SU-DHL-6 (cell line): ENCODE measurements at regions not wholly inside any gene's neighbourhood (a gene's known extent, or its start where the extent isn't known, plus 50 kb on each side); places are given as distances from the start of the nearest gene placed in this dataset.

Experiments
- H2AFZ ChIP-seq: fragments of 200-600 bp; sonication (generic); 2 replicates; pipeline ENCODE4 v1.6.1; 2014; ENCODE audit warnings: low read depth, mild to moderate bottlenecking, moderate library complexity, mixed read lengths, antibody characterized with exemption, low read length; ENCODE audit not compliant: severe bottlenecking
- H3F3A ChIP-seq: fragments of 200-600 bp; shearing (Covaris generic); 2 replicates; pipeline ENCODE4 v1.6.0; 2016; ENCODE audit warnings: antibody characterized with exemption, mild to moderate bottlenecking; ENCODE audit not compliant: insufficient read depth
- H3K27ac ChIP-seq: fragments of 200-600 bp; sonication (generic); 2 replicates; pipeline ENCODE4 v1.5.1; 2016; ENCODE audit warnings: low read depth, mild to moderate bottlenecking, low read length, moderate library complexity, mixed read lengths
- H3K27me3 ChIP-seq: fragments of 200-600 bp; sonication (generic), shearing (Covaris generic); 2 replicates; pipeline ENCODE4 v1.6.0; 2014; ENCODE audit warnings: mild to moderate bottlenecking, low read length
- H3K36me3 ChIP-seq: fragments of 200-600 bp; sonication (generic); 2 replicates; pipeline ENCODE4 v1.6.1; 2014; ENCODE audit warnings: mild to moderate bottlenecking, low read length, mixed read lengths
- H3K4me2 ChIP-seq: fragments of 300-600, 200-600 bp; shearing (Covaris generic), sonication (generic); 2 replicates; pipeline ENCODE4 v1.6.0; 2014; ENCODE audit warnings: low read length, low read depth, mild to moderate bottlenecking; ENCODE audit not compliant: poor library complexity, severe bottlenecking
- H3K4me3 ChIP-seq: fragments of 200-600 bp; sonication (generic); 2 replicates; pipeline ENCODE4 v1.5.1; 2014; ENCODE audit warnings: antibody characterized with exemption, low read length, mild to moderate bottlenecking, mixed read lengths; ENCODE audit not compliant: insufficient read depth, poor library complexity, severe bottlenecking
- H3K79me2 ChIP-seq: fragments of 200-600 bp; sonication (generic); 2 replicates; pipeline ENCODE4 v1.6.1; 2014; ENCODE audit warnings: mild to moderate bottlenecking, low read length, moderate library complexity; ENCODE audit not compliant: insufficient read depth
- H3K9ac ChIP-seq: fragments of 200-600 bp; sonication (generic); 2 replicates; pipeline ENCODE4 v1.7.0; 2014; ENCODE audit warnings: mild to moderate bottlenecking, low read length
- H3K9me2 ChIP-seq: fragments of 200-600 bp; sonication (generic); replicated peaks from 2 replicates; pipeline ENCODE4 v1.6.1; 2014; ENCODE audit warnings: low read length; ENCODE audit not compliant: insufficient read depth
- H3K9me3 ChIP-seq: fragments of 200-600 bp; sonication (generic); 2 replicates; pipeline ENCODE4 v1.6.1; 2014; ENCODE audit warnings: low read length, mixed read lengths; ENCODE audit not compliant: insufficient read depth
- H4K20me1 ChIP-seq: fragments of 200-600 bp; sonication (generic); 2 replicates; pipeline ENCODE4 v1.6.1; 2014; ENCODE audit warnings: low read depth, mild to moderate bottlenecking, antibody characterized with exemption, low read length, moderate library complexity, mixed read lengths
- CTCF ChIP-seq: fragments of 200-600 bp; sonication (generic); IDR thresholded peaks from one replicate; pipeline ENCODE4 v1.5.1; 2017; ENCODE audit warnings: antibody characterized with exemption, mild to moderate bottlenecking, low read length, moderate library complexity; ENCODE audit not compliant: insufficient read depth, poor library complexity, severe bottlenecking
- EZH2phosphoT487 ChIP-seq: fragments of 200-600 bp; sonication (generic), shearing (Covaris generic); conservative IDR thresholded peaks from 2 replicates; pipeline ENCODE4 v1.6.1; 2018; ENCODE audit warnings: mild to moderate bottlenecking, antibody characterized with exemption, low read length, moderate library complexity, mixed read lengths

- Histone ChIP-seq H3K9me2 (no peaks in the 10 kb centered on the region), H3K4me2 (no peak overlapping the region), H3K27me3 (no peaks in the 10 kb centered on the region), H3K4me3 (no peak overlapping the region), H3K9me3 (no peaks in the 10 kb centered on the region), H3K79me2 (no peaks in the 10 kb centered on the region), H3K27ac (no peak overlapping the region), H2AFZ (no peak overlapping the region), H4K20me1 (no peaks in the 10 kb centered on the region), H3F3A (no peaks in the 10 kb centered on the region), H3K36me3 (no peaks in the 10 kb centered on the region), H3K9ac (no peak overlapping the region)
- TF ChIP-seq EZH2phosphoT487 (no peak), CTCF (no peak)
Observed at GRCh38 chr18:73163236-73163635, 295.4 kb upstream of the NETO1 start.

- Histone ChIP-seq H3K4me3 (no peak overlapping the region), H4K20me1 (no peaks in the 10 kb centered on the region)
Observed at GRCh38 chr18:73156117-73156516, 288.3 kb upstream of the NETO1 start.

GRCh38 chr18:73153271-73153670 is 285.5 kb upstream of the NETO1 start:
- H3K27ac ChIP-seq: no peak overlapping the region

More at GRCh38 chr18:73156117-73156516, 288.3 kb upstream of the NETO1 start:
- no peaks in the 10 kb centered on the region for H3K27me3 ChIP-seq
- no peak overlapping the region for H2AFZ ChIP-seq
- TF ChIP-seq CTCF (no peak), EZH2phosphoT487 (no peak)
- H3F3A ChIP-seq: no peaks in the 10 kb centered on the region
- no peaks in the 10 kb centered on the region for H3K79me2 ChIP-seq
- H3K9me3 ChIP-seq: no peaks in the 10 kb centered on the region
- H3K36me3 ChIP-seq: no peaks in the 10 kb centered on the region
- no peak overlapping the region for H3K27ac ChIP-seq
- H3K4me2 ChIP-seq: no peak overlapping the region
- no peak overlapping the region for H3K9ac ChIP-seq
- H3K9me2 ChIP-seq: no peaks in the 10 kb centered on the region

More at GRCh38 chr18:73153271-73153670, 285.5 kb upstream of the NETO1 start:
- Histone ChIP-seq H3K4me2 (no peak overlapping the region), H3K9me2 (no peaks in the 10 kb centered on the region), H3F3A (no peaks in the 10 kb centered on the region), H3K79me2 (no peaks in the 10 kb centered on the region), H2AFZ (no peak overlapping the region), H3K27me3 (no peaks in the 10 kb centered on the region), H3K4me3 (no peak overlapping the region), H3K9ac (no peak overlapping the region), H3K9me3 (no peaks in the 10 kb centered on the region), H4K20me1 (no peaks in the 10 kb centered on the region), H3K36me3 (no peaks in the 10 kb centered on the region)
- TF ChIP-seq EZH2phosphoT487 (no peak), CTCF (no peak)
